Naive B cell (primary cell): ENCODE measurements at regions not wholly inside any gene's neighbourhood (a gene's known extent, or its start where the extent isn't known, plus 50 kb on each side); places are given as distances from the start of the nearest gene placed in this dataset.

ENCODE experiments used
- ATAC-seq, 2 donors: fragments of 150-1000 bp; cut with Tn5 transposase; 2 replicates each; pipeline ENCODE4 v1.10.0; 2021; ENCODE audit warnings: low read depth in 2 of 2, mild to moderate bottlenecking in 2 of 2, moderate library complexity in 2 of 2
- DNase-seq: peaks from one replicate; pipeline ENCODE4 v3.0.0; 2022
- H3K27ac Mint-ChIP-seq, 6 donors: one replicate each; pipeline ENCODE4 v1.8.0; 2020 to 2022; ENCODE audit warnings: mild to moderate bottlenecking in 6 of 6, mixed read lengths in 6 of 6, moderate library complexity in 5 of 6, inconsistent platforms in 2 of 6
- H3K27me3 Mint-ChIP-seq, 3 donors: one replicate each; pipeline ENCODE4 v1.8.0; 2021 to 2022; ENCODE audit warnings: mixed read lengths in 3 of 3, mild to moderate bottlenecking in 1 of 3
- H3K36me3 Mint-ChIP-seq, 2 donors: one replicate each; pipeline ENCODE4 v1.8.0; 2020 to 2022; ENCODE audit warnings: mixed read lengths in 2 of 2, inconsistent platforms in 1 of 2, mild to moderate bottlenecking in 1 of 2
- H3K4me1 Mint-ChIP-seq, 3 donors: one replicate each; pipeline ENCODE4 v1.8.0; 2020 to 2022; ENCODE audit warnings: mixed read lengths in 3 of 3, inconsistent platforms in 1 of 3, mild to moderate bottlenecking in 1 of 3, moderate library complexity in 1 of 3
- H3K4me3 Mint-ChIP-seq, 8 donors: one replicate each; pipeline ENCODE4 v1.8.0; 2020 to 2022; ENCODE audit warnings: mild to moderate bottlenecking in 8 of 8, mixed read lengths in 8 of 8, moderate library complexity in 8 of 8, inconsistent platforms in 2 of 8
- H3K9me3 Mint-ChIP-seq, 7 donors: one replicate each; pipeline ENCODE4 v1.8.0; 2020 to 2022; ENCODE audit warnings: mixed read lengths in 7 of 7, mild to moderate bottlenecking in 5 of 7, inconsistent platforms in 2 of 7, moderate library complexity in 1 of 7

DNA sequence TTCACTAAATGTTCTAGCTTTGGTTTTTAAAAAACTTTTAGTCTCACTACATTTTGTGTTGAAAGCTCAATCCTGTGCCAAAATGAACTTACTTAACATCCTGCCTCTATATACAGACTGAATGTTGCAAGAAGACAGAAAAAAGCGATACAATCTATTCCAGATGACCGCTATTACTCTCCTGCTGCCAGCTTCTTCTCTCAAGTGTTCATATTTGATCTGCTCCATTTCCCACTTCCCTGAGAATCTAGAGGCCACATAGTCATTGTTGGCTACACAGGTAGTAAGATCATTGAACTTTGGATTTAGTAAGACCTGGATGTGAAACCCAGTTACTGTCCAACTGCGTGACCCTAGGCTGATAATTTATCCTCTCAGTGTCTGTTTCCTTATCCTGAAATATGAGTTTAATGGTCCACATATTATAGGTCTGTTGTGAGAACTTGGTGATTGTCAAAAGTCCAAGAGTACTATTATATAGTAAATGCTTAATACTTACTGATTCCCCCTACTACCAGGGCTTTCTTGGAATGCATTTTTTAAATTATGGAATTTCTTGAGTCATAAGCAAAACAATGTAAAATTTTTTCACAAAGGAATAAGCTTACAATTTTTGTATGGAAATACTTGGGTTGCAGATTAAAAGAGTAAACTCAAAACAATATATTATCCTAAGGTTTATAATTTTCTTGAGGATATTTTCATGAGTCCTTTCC, 976.8 kb upstream of the ADGRL3 start:
- no peaks in the 10 kb centered on the region for H3K4me1 Mint-ChIP-seq
- no peaks in the 10 kb centered on the region for H3K27me3 Mint-ChIP-seq
- H3K9me3 Mint-ChIP-seq = peaks cover 0 to 6% (median 0%) of the 10 kb centered on the region in 7 donors
- ATAC-seq (no peak), DNase-seq (no peak)
- H3K4me3 Mint-ChIP-seq = no peak overlapping the region
- H3K27ac Mint-ChIP-seq = no peak overlapping the region
- H3K36me3 Mint-ChIP-seq = no peaks in the 10 kb centered on the region

DNA sequence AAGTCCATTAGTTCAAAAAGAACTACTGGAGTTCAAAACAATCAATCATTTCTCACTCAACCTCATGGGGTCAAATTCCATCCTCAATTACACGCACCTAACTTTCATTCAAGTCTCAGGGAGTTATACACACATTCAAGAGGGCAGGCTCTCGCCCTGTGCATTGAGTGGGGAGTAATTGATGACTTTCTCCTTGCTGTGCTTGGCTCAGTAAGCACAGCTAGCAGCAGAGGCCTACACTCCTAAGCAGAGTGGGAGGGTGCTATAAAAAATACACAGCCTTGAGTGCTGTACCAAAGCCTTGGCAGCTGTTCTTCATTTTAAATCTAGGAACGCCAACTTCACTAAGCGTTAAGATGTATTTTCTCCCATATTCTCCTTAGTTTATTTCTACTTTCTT, 958.3 kb upstream of the ADGRL3 start:
- Mint-ChIP-seq H3K9me3 (peaks cover 0 to 2% (median 0%) of the 10 kb centered on the region in 7 donors), H3K4me1 (no peaks in the 10 kb centered on the region), H3K27me3 (no peaks in the 10 kb centered on the region), H3K27ac (no peak overlapping the region), H3K36me3 (no peaks in the 10 kb centered on the region), H3K4me3 (no peak overlapping the region)
- no peak for ATAC-seq
- DNase-seq = no peak

DNA sequence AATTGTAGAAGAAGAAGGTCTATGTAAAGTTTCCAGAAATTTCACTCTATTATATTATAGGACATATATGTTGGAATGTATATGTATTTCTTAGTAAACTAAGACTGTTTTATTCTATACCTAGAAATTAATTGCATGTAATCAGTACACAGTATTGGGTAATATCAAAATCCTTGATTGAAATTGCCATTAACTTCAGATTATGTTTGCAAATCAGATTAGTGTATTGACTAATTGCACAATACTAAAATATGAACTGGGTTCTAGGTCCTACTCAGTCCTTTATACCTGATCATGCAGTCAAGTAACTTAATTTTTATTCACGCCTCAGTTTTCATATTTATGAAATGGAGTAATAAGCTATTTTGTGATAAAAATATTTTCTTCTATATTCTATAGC, 950.3 kb upstream of the ADGRL3 start:
- Mint-ChIP-seq H3K4me1 (no peaks in the 10 kb centered on the region), H3K4me3 (no peak overlapping the region), H3K9me3 (no peaks in the 10 kb centered on the region), H3K27ac (no peak overlapping the region), H3K36me3 (no peaks in the 10 kb centered on the region), H3K27me3 (no peaks in the 10 kb centered on the region)
- ATAC-seq = no peak
- DNase-seq = no peak

DNA sequence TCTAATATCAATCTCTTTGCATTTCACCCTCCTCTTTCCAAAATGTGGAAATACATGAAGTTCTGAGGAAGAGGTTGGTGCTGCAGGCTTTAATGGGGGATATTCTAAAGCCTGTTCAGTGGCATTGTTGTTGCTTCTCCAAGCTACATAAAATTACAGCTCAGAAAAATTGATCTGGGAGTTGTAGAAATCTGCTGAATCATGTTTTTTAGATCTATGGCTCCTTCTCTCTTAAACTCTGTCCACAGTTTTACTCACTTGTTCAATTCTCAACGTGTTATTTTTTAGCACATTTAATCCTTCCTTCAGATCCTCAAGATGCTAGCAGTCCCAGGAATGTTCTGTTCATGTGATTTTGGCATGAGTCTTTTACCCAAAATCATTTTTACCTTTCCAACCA, 949.5 kb upstream of the ADGRL3 start:
- H3K27ac Mint-ChIP-seq = no peak overlapping the region
- no peak for DNase-seq
- H3K4me3 Mint-ChIP-seq = no peak overlapping the region
- no peak for ATAC-seq
- H3K4me1 Mint-ChIP-seq = no peaks in the 10 kb centered on the region
- no peaks in the 10 kb centered on the region for H3K36me3 Mint-ChIP-seq
- no peaks in the 10 kb centered on the region for H3K27me3 Mint-ChIP-seq
- peaks cover 0 to 5% (median 0%) of the 10 kb centered on the region in 7 donors for H3K9me3 Mint-ChIP-seq

DNA sequence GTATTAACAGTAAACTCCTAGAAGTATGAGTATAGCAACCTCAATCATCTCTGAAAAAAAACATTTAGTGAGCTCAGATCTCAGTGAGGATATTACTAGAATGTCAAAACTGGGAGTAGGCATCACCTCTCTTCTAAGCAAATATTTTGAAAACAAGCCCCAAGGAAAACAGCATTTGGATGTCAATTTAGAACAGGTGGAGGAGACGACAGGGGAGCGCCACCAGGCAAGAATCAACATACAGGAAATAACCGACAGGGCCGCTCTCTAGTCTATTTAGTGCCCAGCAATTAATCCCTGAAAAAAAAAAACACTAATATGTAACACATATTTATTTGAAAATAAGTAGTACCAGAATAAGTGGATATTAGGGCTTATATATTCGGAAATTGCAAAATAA, 940.3 kb upstream of the ADGRL3 start:
- no peak for ATAC-seq
- H3K4me1 Mint-ChIP-seq = no peaks in the 10 kb centered on the region

DNA sequence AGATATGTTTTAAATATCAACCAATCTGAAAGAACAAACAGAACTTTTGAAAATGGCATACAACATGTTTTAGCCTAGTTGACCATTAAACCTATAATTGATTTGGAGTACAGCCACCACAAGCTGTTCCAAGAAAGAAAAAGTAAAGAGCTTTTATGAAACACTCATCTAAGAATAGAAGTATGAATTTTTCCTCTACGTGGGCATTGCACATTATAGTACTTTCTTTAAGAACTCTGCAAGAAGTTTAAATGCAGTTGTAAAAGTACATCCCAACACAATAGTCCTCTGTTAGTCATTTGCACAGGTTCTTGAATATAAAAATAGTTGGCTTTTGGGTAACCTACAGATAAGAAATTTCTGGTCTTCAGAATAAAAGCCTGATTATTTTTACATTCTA, 933.6 kb upstream of the ADGRL3 start:
- Mint-ChIP-seq H3K36me3 (no peaks in the 10 kb centered on the region), H3K4me1 (no peaks in the 10 kb centered on the region), H3K9me3 (peaks cover 0 to 7% (median 5%) of the 10 kb centered on the region in 7 donors), H3K4me3 (no peak overlapping the region), H3K27me3 (no peaks in the 10 kb centered on the region), H3K27ac (no peak overlapping the region)
- DNase-seq = no peak
- no peak for ATAC-seq

More for the DNA sequence above, 940.3 kb upstream of the ADGRL3 start:
- no peak for DNase-seq
- peaks cover 0 to 9% (median 2%) of the 10 kb centered on the region in 7 donors for H3K9me3 Mint-ChIP-seq
- H3K4me3 Mint-ChIP-seq = no peak overlapping the region
- H3K27ac Mint-ChIP-seq = no peak overlapping the region
- no peaks in the 10 kb centered on the region for H3K27me3 Mint-ChIP-seq
- no peaks in the 10 kb centered on the region for H3K36me3 Mint-ChIP-seq

DNA sequence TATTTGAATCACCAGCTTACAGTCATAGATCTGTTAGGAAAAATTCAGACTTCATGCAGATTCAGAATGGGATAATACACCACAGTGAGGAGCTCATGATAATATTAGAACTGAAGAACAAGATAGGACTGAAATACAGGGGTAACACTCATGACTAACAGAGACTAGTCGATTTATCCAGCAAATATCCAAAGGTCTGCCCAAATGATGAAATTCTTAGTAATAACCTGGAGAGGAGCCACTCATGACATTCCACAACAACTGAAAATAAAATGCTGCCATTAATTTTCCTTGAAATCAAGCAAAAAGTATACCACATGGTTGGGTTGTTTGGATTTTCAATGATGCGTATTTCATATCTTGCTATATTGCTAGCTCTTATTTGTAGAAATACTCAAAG, 903.7 kb upstream of the ADGRL3 start:
- DNase-seq (no peak), ATAC-seq (no peak)
- Mint-ChIP-seq H3K27ac (no peak overlapping the region), H3K4me1 (no peaks in the 10 kb centered on the region), H3K4me3 (no peak overlapping the region), H3K36me3 (no peaks in the 10 kb centered on the region), H3K27me3 (no peaks in the 10 kb centered on the region), H3K9me3 (peaks cover 0 to 15% (median 3%) of the 10 kb centered on the region in 7 donors)

DNA sequence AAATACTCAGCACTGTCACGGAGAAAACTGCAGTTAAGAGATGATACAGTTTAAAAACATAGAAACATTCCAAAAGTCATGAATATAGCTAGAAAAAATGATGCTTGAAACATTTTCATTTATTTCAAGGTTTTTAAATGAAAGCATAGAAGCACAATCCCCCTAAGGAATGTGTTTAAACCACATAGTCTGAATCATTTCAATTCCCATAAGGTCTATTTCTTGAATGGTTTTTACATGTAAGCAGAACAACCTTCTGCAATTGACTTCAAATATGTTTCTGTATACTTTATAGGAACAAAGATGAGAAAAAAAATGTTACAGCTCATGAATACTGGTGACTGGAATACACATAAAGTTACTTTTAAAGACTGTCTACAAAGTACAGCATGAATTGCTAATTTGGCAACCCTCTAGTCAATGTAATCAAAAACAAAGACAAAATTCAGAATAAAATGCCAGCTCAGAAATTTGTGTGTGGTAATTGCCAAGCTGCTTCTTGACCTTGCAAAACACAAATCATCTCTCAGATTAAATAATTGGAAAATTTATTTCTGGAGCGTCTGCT, 886.4 kb upstream of the ADGRL3 start:
- Mint-ChIP-seq H3K4me1 (no peaks in the 10 kb centered on the region), H3K27me3 (no peaks in the 10 kb centered on the region), H3K4me3 (no peak overlapping the region), H3K36me3 (no peaks in the 10 kb centered on the region), H3K9me3 (peaks cover 0 to 9% (median 4%) of the 10 kb centered on the region in 7 donors), H3K27ac (no peak overlapping the region)
- DNase-seq = no peak
- ATAC-seq = no peak

DNA sequence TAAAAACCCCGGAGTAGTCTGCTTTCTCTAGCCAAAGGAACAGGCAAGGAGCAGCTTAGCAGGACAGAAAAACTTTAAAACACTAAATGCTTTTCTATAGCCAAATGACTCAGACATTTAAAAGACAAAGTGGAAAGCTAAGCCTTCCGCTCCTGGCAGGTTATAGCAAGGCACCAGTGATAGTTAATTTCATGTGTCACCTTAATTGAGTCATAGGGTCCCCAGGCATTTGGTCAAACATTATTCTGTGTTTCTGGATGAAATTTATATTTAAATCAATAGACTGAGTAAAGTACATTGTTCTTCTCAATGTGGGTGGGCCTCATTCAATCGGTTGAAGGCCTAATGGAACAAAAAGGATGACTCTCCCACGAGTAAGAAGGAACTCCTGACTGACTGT, 885.7 kb upstream of the ADGRL3 start:
- Mint-ChIP-seq H3K27ac (no peak overlapping the region), H3K4me1 (no peaks in the 10 kb centered on the region), H3K4me3 (no peak overlapping the region), H3K27me3 (no peaks in the 10 kb centered on the region), H3K36me3 (no peaks in the 10 kb centered on the region), H3K9me3 (peaks cover 0 to 9% (median 4%) of the 10 kb centered on the region in 7 donors)
- ATAC-seq (no peak), DNase-seq (no peak)

DNA sequence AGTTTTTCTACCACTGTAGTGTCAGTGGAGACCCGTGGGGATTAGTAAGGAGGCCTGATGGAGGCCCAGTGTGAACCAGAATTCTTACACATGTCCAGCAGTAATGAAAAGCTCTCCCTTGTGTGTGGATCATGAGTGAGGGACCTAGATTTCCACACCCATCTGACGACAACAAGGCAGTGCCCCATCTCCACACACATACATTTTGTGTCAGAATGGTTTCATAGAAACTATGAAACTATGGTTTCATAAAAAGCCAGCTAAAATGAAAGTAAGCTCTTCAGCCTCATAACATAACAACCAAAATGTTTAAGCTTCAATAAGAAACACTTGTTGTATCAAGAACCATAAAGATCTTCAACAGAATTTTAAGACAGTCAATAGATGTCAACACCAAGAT, 884.5 kb upstream of the ADGRL3 start:
- Mint-ChIP-seq H3K27me3 (no peaks in the 10 kb centered on the region), H3K9me3 (peaks cover 0 to 9% (median 4%) of the 10 kb centered on the region in 7 donors), H3K4me3 (no peak overlapping the region), H3K4me1 (no peaks in the 10 kb centered on the region), H3K36me3 (no peaks in the 10 kb centered on the region), H3K27ac (no peak overlapping the region)
- ATAC-seq (no peak), DNase-seq (no peak)

DNA sequence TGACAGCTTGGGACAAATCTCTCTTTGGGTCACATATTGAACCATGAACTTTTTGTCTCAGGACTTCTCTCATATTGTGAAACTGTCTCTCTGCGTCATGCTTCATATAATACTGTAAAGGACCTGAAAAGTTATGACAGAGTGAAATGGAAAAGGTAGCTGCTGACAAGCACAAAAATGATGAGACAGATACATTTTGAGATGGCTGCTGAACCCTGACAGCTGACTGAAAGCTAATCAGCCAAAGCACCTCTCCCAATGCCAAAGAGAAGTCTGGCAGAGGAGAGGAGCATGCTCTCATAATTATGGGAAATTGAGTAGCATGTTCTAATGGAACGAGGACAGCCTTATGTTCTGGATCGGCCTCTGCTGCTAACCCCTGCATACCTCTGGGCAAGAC, 873.4 kb upstream of the ADGRL3 start:
- Mint-ChIP-seq H3K4me1 (no peaks in the 10 kb centered on the region), H3K36me3 (no peaks in the 10 kb centered on the region), H3K9me3 (peaks cover 0 to 2% (median 0%) of the 10 kb centered on the region in 7 donors), H3K27me3 (no peaks in the 10 kb centered on the region), H3K4me3 (no peak overlapping the region), H3K27ac (no peak overlapping the region)
- no peak for ATAC-seq
- no peak for DNase-seq

DNA sequence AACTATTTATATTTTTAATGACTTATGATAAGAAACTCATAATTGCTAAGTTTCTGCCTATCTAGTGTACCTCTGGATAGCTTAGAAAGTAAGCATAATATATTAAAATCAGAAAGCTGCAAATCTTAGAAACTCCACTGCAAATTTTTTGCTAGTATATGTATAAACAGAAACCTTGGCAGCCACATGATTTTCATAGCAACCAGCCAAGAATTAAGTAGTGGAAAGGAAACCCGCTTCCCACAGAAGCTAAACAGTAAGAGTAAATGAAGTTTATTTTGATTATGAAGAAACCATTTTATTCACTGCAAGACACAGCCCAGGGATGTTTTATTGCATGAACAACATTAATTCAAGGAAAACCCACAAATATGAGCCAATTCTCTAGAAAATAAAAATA, 872.5 kb upstream of the ADGRL3 start:
- Mint-ChIP-seq H3K4me1 (no peaks in the 10 kb centered on the region), H3K27ac (no peak overlapping the region), H3K27me3 (no peaks in the 10 kb centered on the region), H3K9me3 (peaks cover 0 to 2% (median 0%) of the 10 kb centered on the region in 7 donors), H3K36me3 (no peaks in the 10 kb centered on the region), H3K4me3 (no peak overlapping the region)
- DNase-seq = no peak
- no peak for ATAC-seq

DNA sequence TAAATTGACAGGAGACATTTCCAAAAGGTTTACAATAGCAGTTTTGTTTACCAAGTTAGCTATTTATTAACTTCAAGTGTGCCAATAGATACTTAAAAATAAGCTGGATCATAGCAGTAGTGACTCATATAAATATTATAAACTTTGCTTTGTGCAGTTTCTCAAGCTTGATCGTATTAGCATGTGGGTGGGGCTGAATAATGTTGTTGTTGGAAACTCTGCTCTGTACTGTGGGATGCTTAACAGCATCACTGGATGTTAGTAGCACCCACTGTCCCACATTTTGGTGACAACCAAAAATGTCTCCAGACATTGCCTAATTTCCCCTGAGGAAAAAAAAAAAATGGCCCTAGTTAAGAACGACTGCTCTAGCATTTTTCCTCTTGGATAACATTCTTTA, 855.2 kb upstream of the ADGRL3 start:
- H3K4me3 Mint-ChIP-seq = no peak overlapping the region
- peaks cover 0 to 5% (median 0%) of the 10 kb centered on the region in 7 donors for H3K9me3 Mint-ChIP-seq
- ATAC-seq = no peak
- no peak for DNase-seq
- no peaks in the 10 kb centered on the region for H3K36me3 Mint-ChIP-seq
- no peak overlapping the region for H3K27ac Mint-ChIP-seq
- no peaks in the 10 kb centered on the region for H3K4me1 Mint-ChIP-seq
- H3K27me3 Mint-ChIP-seq = no peaks in the 10 kb centered on the region

DNA sequence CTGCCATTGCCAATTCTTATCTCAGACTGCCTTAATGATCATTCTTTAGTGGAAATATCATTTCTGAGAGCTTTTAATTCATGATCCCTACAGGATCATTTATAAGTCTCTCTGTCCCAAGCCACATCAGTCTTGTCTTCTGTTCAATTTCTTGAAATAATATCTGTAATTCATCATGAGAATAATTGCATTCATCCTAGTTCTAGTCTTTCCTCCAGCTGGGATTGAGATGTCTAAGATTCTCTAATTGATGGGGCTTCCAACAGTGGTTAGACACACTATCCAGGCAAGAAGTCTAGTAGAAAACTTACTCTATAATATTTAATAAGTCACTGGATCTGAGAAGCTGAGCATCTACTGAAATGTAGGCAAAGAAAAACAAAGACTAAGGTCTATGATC, 854.7 kb upstream of the ADGRL3 start:
- Mint-ChIP-seq H3K9me3 (peaks cover 0 to 5% (median 0%) of the 10 kb centered on the region in 7 donors), H3K36me3 (no peaks in the 10 kb centered on the region), H3K27me3 (no peaks in the 10 kb centered on the region), H3K4me1 (no peaks in the 10 kb centered on the region), H3K4me3 (no peak overlapping the region), H3K27ac (no peak overlapping the region)
- ATAC-seq (no peak), DNase-seq (no peak)
